ENCODE measurements at regions not wholly inside any gene's neighbourhood (a gene's known extent, or its start where the extent isn't known, plus 50 kb on each side); places are given as distances from the start of the nearest gene placed in this dataset.

DNA sequence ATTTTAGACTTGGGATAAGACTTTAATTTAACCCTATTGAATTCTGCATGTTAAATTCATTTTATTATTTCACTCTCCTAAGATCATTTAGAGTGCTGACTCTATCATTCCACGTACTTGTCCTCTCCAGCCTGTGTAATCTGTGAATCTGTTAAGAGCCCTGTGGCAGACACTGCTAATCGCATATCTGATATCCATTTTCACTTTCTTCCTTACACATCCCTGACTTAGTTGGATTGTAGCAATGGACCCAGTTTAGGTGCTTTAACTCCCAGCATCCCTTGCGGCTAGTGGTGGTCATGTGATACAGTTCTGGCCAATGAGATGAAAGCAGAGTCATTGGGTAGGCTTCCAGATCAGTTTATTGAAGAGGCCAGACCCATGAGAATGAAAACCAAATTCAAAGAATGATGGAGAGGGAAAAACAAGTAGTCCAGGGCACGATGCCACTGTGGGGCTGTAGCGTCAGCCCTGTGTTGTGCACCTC lies 57.2 kb upstream of the SOX4 start:
- TF ChIP-seq CTCF (IDR thresholded peaks at IDR 0.05) (no peak), POLR2A (IDR thresholded peaks at IDR 0.05) (no peak)
